ENCODE measurements at regions not wholly inside any gene's neighbourhood (a gene's known extent, or its start where the extent isn't known, plus 50 kb on each side); places are given as distances from the start of the nearest gene placed in this dataset.

GRCh38 chr1:42096554-42096953 lies 56.7 kb upstream of the GUCA2B start:
- H3K4me1 ChIP-seq (ENCODE audit: low read length): no peaks in the 10 kb centered on the region
- no peaks in the 10 kb centered on the region for H3K9me2 ChIP-seq (replicated peaks; ENCODE audit: insufficient read depth, low read length)
- H3K4me3 ChIP-seq (ENCODE audit: low read length): no peak overlapping the region
- no peaks in the 10 kb centered on the region for H3K36me3 ChIP-seq (ENCODE audit: insufficient read depth, low read length)
- no peak overlapping the region for H3K9ac ChIP-seq (ENCODE audit: low read length)
- H3K79me2 ChIP-seq (ENCODE audit: low read length): no peaks in the 10 kb centered on the region
- H3K27ac ChIP-seq (ENCODE audit: low read length): no peak overlapping the region
- no peaks in the 10 kb centered on the region for H4K20me1 ChIP-seq (ENCODE audit: insufficient read depth, low read depth, low read length)
- peak; percentile 49 for DNase-seq
- H3K9me3 ChIP-seq (ENCODE audit: low read length): no peaks in the 10 kb centered on the region
- no peak overlapping the region for H3K4me2 ChIP-seq (ENCODE audit: low read depth, low read length, poor library complexity, severe bottlenecking)
- no peaks in the 10 kb centered on the region; the same call in 1 of the 2 replicates for H3K27me3 ChIP-seq (ENCODE audit: low read length)
- H2AFZ ChIP-seq (ENCODE audit: low read length): no peak overlapping the region

- Histone ChIP-seq H4K20me1 (ENCODE audit: insufficient read depth, low read depth, low read length) (no peaks in the 10 kb centered on the region), H3K4me2 (ENCODE audit: low read depth, low read length, poor library complexity, severe bottlenecking) (no peak overlapping the region), H3K36me3 (ENCODE audit: insufficient read depth, low read length) (no peaks in the 10 kb centered on the region), H3K4me3 (ENCODE audit: low read length) (no peak overlapping the region), H3K9me3 (ENCODE audit: low read length) (peaks cover 20% of the 10 kb centered on the region), H3K9ac (ENCODE audit: low read length) (no peak overlapping the region), H3K4me1 (ENCODE audit: low read length) (no peaks in the 10 kb centered on the region), H3K27ac (ENCODE audit: low read length) (no peak overlapping the region), H3K79me2 (ENCODE audit: low read length) (no peaks in the 10 kb centered on the region), H2AFZ (ENCODE audit: low read length) (no peak overlapping the region), H3K9me2 (replicated peaks; ENCODE audit: insufficient read depth, low read length) (no peaks in the 10 kb centered on the region), H3K27me3 (ENCODE audit: low read length) (0 out of 2 replicates have a peak, but pooled peaks cover 3% of the 10 kb centered on the region)
- DNase-seq: no peak
These were observed 64.0 kb upstream of the GUCA2B start for GRCh38 chr1:42089246-42089645.

GRCh38 chr1:42086146-42086545 lies 67.1 kb upstream of the GUCA2B start:
- no peaks in the 10 kb centered on the region for H4K20me1 ChIP-seq (ENCODE audit: insufficient read depth, low read depth, low read length)
- H3K9me3 ChIP-seq (ENCODE audit: low read length): peaks cover 20% of the 10 kb centered on the region
- 0 out of 2 replicates have a peak, but pooled peaks cover 3% of the 10 kb centered on the region for H3K27me3 ChIP-seq (ENCODE audit: low read length)
- H3K4me2 ChIP-seq (ENCODE audit: low read depth, low read length, poor library complexity, severe bottlenecking): no peak overlapping the region
- no peak for DNase-seq
- no peaks in the 10 kb centered on the region for H3K9me2 ChIP-seq (replicated peaks; ENCODE audit: insufficient read depth, low read length)
- H2AFZ ChIP-seq (ENCODE audit: low read length): no peak overlapping the region
- no peak overlapping the region for H3K9ac ChIP-seq (ENCODE audit: low read length)
- H3K79me2 ChIP-seq (ENCODE audit: low read length): no peaks in the 10 kb centered on the region
- H3K36me3 ChIP-seq (ENCODE audit: insufficient read depth, low read length): no peaks in the 10 kb centered on the region
- H3K4me1 ChIP-seq (ENCODE audit: low read length): no peaks in the 10 kb centered on the region
- H3K27ac ChIP-seq (ENCODE audit: low read length): no peak overlapping the region
- no peak overlapping the region for H3K4me3 ChIP-seq (ENCODE audit: low read length)

- no peaks in the 10 kb centered on the region for H4K20me1 ChIP-seq (ENCODE audit: insufficient read depth, low read depth, low read length)
- no peaks in the 10 kb centered on the region for H3K79me2 ChIP-seq (ENCODE audit: low read length)
- no peaks in the 10 kb centered on the region for H3K4me1 ChIP-seq (ENCODE audit: low read length)
- peaks cover 20% of the 10 kb centered on the region for H3K9me3 ChIP-seq (ENCODE audit: low read length)
- H3K27ac ChIP-seq (ENCODE audit: low read length): no peak overlapping the region
- H3K36me3 ChIP-seq (ENCODE audit: insufficient read depth, low read length): no peaks in the 10 kb centered on the region
- H3K9me2 ChIP-seq (replicated peaks; ENCODE audit: insufficient read depth, low read length): no peaks in the 10 kb centered on the region
- H3K4me2 ChIP-seq (ENCODE audit: low read depth, low read length, poor library complexity, severe bottlenecking): no peak overlapping the region
- no peak overlapping the region for H2AFZ ChIP-seq (ENCODE audit: low read length)
- H3K9ac ChIP-seq (ENCODE audit: low read length): no peak overlapping the region
- H3K4me3 ChIP-seq (ENCODE audit: low read length): no peak overlapping the region
- DNase-seq: no peak
- 0 out of 2 replicates have a peak, but pooled peaks cover 3% of the 10 kb centered on the region for H3K27me3 ChIP-seq (ENCODE audit: low read length)
These were observed 67.6 kb upstream of the GUCA2B start for GRCh38 chr1:42085596-42085995.

GRCh38 chr1:42081475-42081874 lies 71.7 kb upstream of the GUCA2B start:
- Histone ChIP-seq H3K27ac (ENCODE audit: low read length) (no peak overlapping the region), H3K36me3 (ENCODE audit: insufficient read depth, low read length) (no peaks in the 10 kb centered on the region), H3K9me2 (replicated peaks; ENCODE audit: insufficient read depth, low read length) (no peaks in the 10 kb centered on the region), H3K27me3 (ENCODE audit: low read length) (0 out of 2 replicates have a peak, but pooled peaks cover 3% of the 10 kb centered on the region), H3K9ac (ENCODE audit: low read length) (no peak overlapping the region), H3K9me3 (ENCODE audit: low read length) (peaks cover 3% of the 10 kb centered on the region; the same call in 1 of the 2 replicates), H3K4me2 (ENCODE audit: low read depth, low read length, poor library complexity, severe bottlenecking) (no peak overlapping the region), H3K4me3 (ENCODE audit: low read length) (no peak overlapping the region), H3K79me2 (ENCODE audit: low read length) (no peaks in the 10 kb centered on the region), H3K4me1 (ENCODE audit: low read length) (no peaks in the 10 kb centered on the region), H2AFZ (ENCODE audit: low read length) (no peak overlapping the region), H4K20me1 (ENCODE audit: insufficient read depth, low read depth, low read length) (no peaks in the 10 kb centered on the region)
- DNase-seq: no peak

GRCh38 chr1:42075179-42075578 lies 78.0 kb upstream of the GUCA2B start:
- Histone ChIP-seq H2AFZ (ENCODE audit: low read length) (no peak overlapping the region), H3K9ac (ENCODE audit: low read length) (no peak overlapping the region), H3K4me1 (ENCODE audit: low read length) (peaks cover 13% of the 10 kb centered on the region), H3K4me2 (ENCODE audit: low read depth, low read length, poor library complexity, severe bottlenecking) (peak overlapping the region; percentile 37), H3K4me3 (ENCODE audit: low read length) (no peak overlapping the region), H4K20me1 (ENCODE audit: insufficient read depth, low read depth, low read length) (no peaks in the 10 kb centered on the region), H3K27ac (ENCODE audit: low read length) (no peak overlapping the region), H3K36me3 (ENCODE audit: insufficient read depth, low read length) (no peaks in the 10 kb centered on the region), H3K9me2 (replicated peaks; ENCODE audit: insufficient read depth, low read length) (no peaks in the 10 kb centered on the region), H3K9me3 (ENCODE audit: low read length) (peaks cover 3% of the 10 kb centered on the region; the same call in 1 of the 2 replicates), H3K27me3 (ENCODE audit: low read length) (0 out of 2 replicates have a peak, but pooled peaks cover 3% of the 10 kb centered on the region), H3K79me2 (ENCODE audit: low read length) (no peaks in the 10 kb centered on the region)
- no peak for DNase-seq

- Histone ChIP-seq H3K9me3 (ENCODE audit: low read length) (no peaks in the 10 kb centered on the region), H3K9ac (ENCODE audit: low read length) (no peak overlapping the region), H2AFZ (ENCODE audit: low read length) (no peak overlapping the region), H3K36me3 (ENCODE audit: insufficient read depth, low read length) (no peaks in the 10 kb centered on the region), H3K27ac (ENCODE audit: low read length) (no peak overlapping the region), H3K27me3 (ENCODE audit: low read length) (no peaks in the 10 kb centered on the region), H3K4me3 (ENCODE audit: low read length) (no peak overlapping the region), H3K79me2 (ENCODE audit: low read length) (no peaks in the 10 kb centered on the region), H4K20me1 (ENCODE audit: insufficient read depth, low read depth, low read length) (no peaks in the 10 kb centered on the region), H3K4me2 (ENCODE audit: low read depth, low read length, poor library complexity, severe bottlenecking) (no peak overlapping the region), H3K9me2 (replicated peaks; ENCODE audit: insufficient read depth, low read length) (no peaks in the 10 kb centered on the region), H3K4me1 (ENCODE audit: low read length) (peaks cover 13% of the 10 kb centered on the region)
- no peak for DNase-seq
These were observed 82.2 kb upstream of the GUCA2B start for GRCh38 chr1:42070996-42071395.

GRCh38 chr1:42057800-42058199 lies 95.4 kb upstream of the GUCA2B start:
- Histone ChIP-seq H4K20me1 (ENCODE audit: insufficient read depth, low read depth, low read length) (no peaks in the 10 kb centered on the region), H3K4me1 (ENCODE audit: low read length) (no peaks in the 10 kb centered on the region), H3K27me3 (ENCODE audit: low read length) (no peaks in the 10 kb centered on the region), H2AFZ (ENCODE audit: low read length) (no peak overlapping the region), H3K4me2 (ENCODE audit: low read depth, low read length, poor library complexity, severe bottlenecking) (no peak overlapping the region), H3K9me3 (ENCODE audit: low read length) (peaks cover 5% of the 10 kb centered on the region; the same call in 1 of the 2 replicates), H3K4me3 (ENCODE audit: low read length) (no peak overlapping the region), H3K9ac (ENCODE audit: low read length) (no peak overlapping the region), H3K36me3 (ENCODE audit: insufficient read depth, low read length) (no peaks in the 10 kb centered on the region), H3K9me2 (replicated peaks; ENCODE audit: insufficient read depth, low read length) (no peaks in the 10 kb centered on the region), H3K79me2 (ENCODE audit: low read length) (no peaks in the 10 kb centered on the region), H3K27ac (ENCODE audit: low read length) (no peak overlapping the region)
- no peak for DNase-seq

GRCh38 chr1:42056460-42056859 lies 96.8 kb upstream of the GUCA2B start:
- Histone ChIP-seq H3K9ac (ENCODE audit: low read length) (no peak overlapping the region), H4K20me1 (ENCODE audit: insufficient read depth, low read depth, low read length) (no peaks in the 10 kb centered on the region), H3K9me3 (ENCODE audit: low read length) (peaks cover 5% of the 10 kb centered on the region; the same call in 1 of the 2 replicates), H3K9me2 (replicated peaks; ENCODE audit: insufficient read depth, low read length) (no peaks in the 10 kb centered on the region), H2AFZ (ENCODE audit: low read length) (no peak overlapping the region), H3K79me2 (ENCODE audit: low read length) (no peaks in the 10 kb centered on the region), H3K4me2 (ENCODE audit: low read depth, low read length, poor library complexity, severe bottlenecking) (no peak overlapping the region), H3K27me3 (ENCODE audit: low read length) (no peaks in the 10 kb centered on the region), H3K36me3 (ENCODE audit: insufficient read depth, low read length) (no peaks in the 10 kb centered on the region), H3K27ac (ENCODE audit: low read length) (no peak overlapping the region), H3K4me3 (ENCODE audit: low read length) (no peak overlapping the region), H3K4me1 (ENCODE audit: low read length) (peaks cover 12% of the 10 kb centered on the region)
- DNase-seq: no peak

All from Karpas-422 (cell line).